Esophagus muscularis mucosa (tissue), 4 donors: ENCODE measurements at regions not wholly inside any gene's neighbourhood (a gene's known extent, or its start where the extent isn't known, plus 50 kb on each side); places are given as distances from the start of the nearest gene placed in this dataset.

Experiments
- DNase-seq: peaks from one replicate; pipeline ENCODE4 v3.0.0-alpha.2; 2017; ENCODE audit errors: extremely low spot score
- H3K27ac ChIP-seq, 4 donors: fragments of 200-600 bp; sonication (generic); replicated peaks in 1 of 4; 1 replicate in 3 of 4; 2 replicates in 1 of 4; pipeline ENCODE4 v1.5.1; 2016 to 2019; ENCODE audit warnings: mild to moderate bottlenecking in 1 of 4
- H3K27me3 ChIP-seq, 4 donors: fragments of 200-600 bp; sonication (generic); one replicate each; pipeline versions ENCODE4 v1.5.1 to v1.6.0; 2016 to 2019
- H3K36me3 ChIP-seq, 4 donors: fragments of 200-600 bp; sonication (generic); one replicate each; pipeline ENCODE4 v1.5.1; 2016 to 2019
- H3K4me1 ChIP-seq, 4 donors: fragments of 200-600 bp; sonication (generic); one replicate each; pipeline ENCODE4 v1.5.1; 2016 to 2019
- H3K4me3 ChIP-seq, 4 donors: fragments of 200-600 bp; sonication (generic); 1 replicate in 2 of 4; 2 replicates in 2 of 4; pipeline ENCODE4 v1.5.1; 2016 to 2019; ENCODE audit warnings: mild to moderate bottlenecking in 4 of 4, moderate library complexity in 1 of 4
- H3K9me3 ChIP-seq, 4 donors: fragments of 200-600 bp; sonication (generic); 1 replicate in 3 of 4; 2 replicates in 1 of 4; pipeline ENCODE4 v1.5.1; 2016 to 2019
- CTCF ChIP-seq, 3 experiments: fragments of 200-600 bp in 2 of 3; fragments of 450-650 bp in 1 of 3; sonication (generic) in 2 of 3; IDR thresholded peaks; one replicate each; pipeline ENCODE4 v1.5.1; 2017 to 2019; ENCODE audit warnings: antibody characterized with exemption in 3 of 3, mild to moderate bottlenecking in 2 of 3, moderate library complexity in 1 of 3
- EP300 ChIP-seq: sonication (generic); formaldehyde crosslinking; IDR thresholded peaks from one replicate; pipeline ENCODE4 v1.6.1; 2017; ENCODE audit warnings: antibody characterized with exemption
- POLR2A ChIP-seq: fragments of 450-650 bp; IDR thresholded peaks from one replicate; pipeline ENCODE4 v1.6.1; 2017; ENCODE audit warnings: antibody characterized with exemption, moderate library complexity, mild to moderate bottlenecking, low read depth
- POLR2AphosphoS5 ChIP-seq, 2 donors: sonication (generic); formaldehyde crosslinking; IDR thresholded peaks; one replicate each; pipeline ENCODE4 v1.6.1; 2017; ENCODE audit warnings: antibody characterized with exemption in 2 of 2
- WGBS: methylation state at CpG from one replicate; pipeline ENCODE4 v1.1.5; 2018; 5-methylcytosine and 5-hydroxymethylcytosine counted together
- intact Hi-C: fragments of 100-400 bp; cut with DNase I; formaldehyde crosslinking; loops from one replicate; pipeline ENCODE4 v1.15.1; 2023

GRCh38 chr12:39188689-39189088 is 254.2 kb downstream of the KIF21A start:
- intact Hi-C loops: no loop called here
- Histone ChIP-seq H3K9me3 (no peaks in the 10 kb centered on the region), H3K4me1 (no peaks in the 10 kb centered on the region), H3K36me3 (no peaks in the 10 kb centered on the region), H3K27ac (no peak overlapping the region), H3K4me3 (no peak overlapping the region), H3K27me3 (no peaks in the 10 kb centered on the region)
- WGBS: 95% methylated on average over 5 of the region's 5 CpGs
- TF ChIP-seq EP300: no peak
- no peak for TF ChIP-seq CTCF (IDR thresholded peaks at IDR 0.05)
- TF ChIP-seq POLR2AphosphoS5 (IDR thresholded peaks at IDR 0.05): no peak
- no peak for TF ChIP-seq POLR2A
- no peak for DNase-seq

GRCh38 chr12:39186744-39187143 is 256.2 kb downstream of the KIF21A start:
- Histone ChIP-seq H3K9me3 (no peaks in the 10 kb centered on the region), H3K36me3 (no peaks in the 10 kb centered on the region), H3K4me3 (no peak overlapping the region), H3K27me3 (no peaks in the 10 kb centered on the region), H3K4me1 (no peaks in the 10 kb centered on the region), H3K27ac (no peak overlapping the region)
- WGBS: 90% methylated on average over 11 of the region's 11 CpGs
- no peak for DNase-seq
- intact Hi-C loops: no loop called here
- TF ChIP-seq POLR2A: no peak
- no peak for TF ChIP-seq CTCF (IDR thresholded peaks at IDR 0.05)
- TF ChIP-seq EP300: no peak
- no peak for TF ChIP-seq POLR2AphosphoS5 (IDR thresholded peaks at IDR 0.05)

GRCh38 chr12:39178837-39179236 is 264.1 kb downstream of the KIF21A start:
- TF ChIP-seq CTCF (IDR thresholded peaks at IDR 0.05): no peak
- no peak for TF ChIP-seq POLR2AphosphoS5 (IDR thresholded peaks at IDR 0.05)
- TF ChIP-seq POLR2A: no peak
- TF ChIP-seq EP300: no peak
- Histone ChIP-seq H3K27ac (no peak overlapping the region), H3K27me3 (no peaks in the 10 kb centered on the region), H3K36me3 (no peaks in the 10 kb centered on the region), H3K9me3 (no peaks in the 10 kb centered on the region), H3K4me1 (peaks cover 0 to 8% (median 2%) of the 10 kb centered on the region in 4 donors), H3K4me3 (no peak overlapping the region)
- intact Hi-C loops: no loop called here
- DNase-seq: no peak
- WGBS: 77% methylated on average over 1 of the region's 1 CpG

GRCh38 chr12:39176356-39176755 is 266.6 kb downstream of the KIF21A start:
- no peak overlapping the region for H3K4me3 ChIP-seq
- TF ChIP-seq EP300 (no peak), CTCF (IDR thresholded peaks at IDR 0.05) (no peak), POLR2A (no peak), POLR2AphosphoS5 (IDR thresholded peaks at IDR 0.05) (no peak)
- peaks cover 0 to 8% (median 2%) of the 10 kb centered on the region in 4 donors for H3K4me1 ChIP-seq
- no peaks in the 10 kb centered on the region for H3K27me3 ChIP-seq
- DNase-seq: no peak
- intact Hi-C loops: no loop called here
- H3K36me3 ChIP-seq: no peaks in the 10 kb centered on the region
- H3K9me3 ChIP-seq: no peaks in the 10 kb centered on the region
- H3K27ac ChIP-seq: no peak overlapping the region

- Histone ChIP-seq H3K27ac (no peak overlapping the region), H3K27me3 (no peaks in the 10 kb centered on the region), H3K4me3 (no peak overlapping the region), H3K4me1 (peaks cover 0 to 8% (median 2%) of the 10 kb centered on the region in 4 donors), H3K9me3 (no peaks in the 10 kb centered on the region), H3K36me3 (no peaks in the 10 kb centered on the region)
- TF ChIP-seq POLR2A (no peak), CTCF (IDR thresholded peaks at IDR 0.05) (no peak), POLR2AphosphoS5 (IDR thresholded peaks at IDR 0.05) (no peak), EP300 (no peak)
- intact Hi-C loops: no loop called here
- 76% methylated on average over 2 of the region's 2 CpGs for WGBS
- no peak for DNase-seq
These were observed 268.3 kb upstream of the CPNE8 start for GRCh38 chr12:39173726-39174125.
